ENCODE measurements at regions not wholly inside any gene's neighbourhood (a gene's known extent, or its start where the extent isn't known, plus 50 kb on each side); places are given as distances from the start of the nearest gene placed in this dataset.
A peak's percentile ranks its signal among the peaks of the same experiment; 100 is the strongest.

DNA sequence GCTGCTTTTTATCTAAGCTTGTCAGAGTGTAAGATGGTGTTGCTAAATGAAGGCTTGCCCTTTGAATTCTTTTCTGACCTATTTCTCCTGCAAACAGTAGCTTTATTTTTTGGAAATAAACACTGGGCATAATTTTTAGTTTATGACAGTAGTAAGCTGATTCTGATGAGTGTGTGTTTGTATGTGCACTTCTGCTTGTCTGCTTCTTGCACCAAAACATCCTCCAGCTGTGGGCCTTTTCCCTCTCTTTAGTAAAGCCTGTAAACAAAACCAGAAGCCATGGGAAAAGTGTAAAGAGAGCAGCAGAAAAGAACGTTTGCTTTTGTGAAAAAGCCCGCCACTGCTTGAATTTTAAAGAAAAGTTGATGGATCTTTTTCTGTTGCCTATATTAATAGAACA is 136.4 kb upstream of the IL12A start:
- H3K79me2 ChIP-seq (ENCODE audit: insufficient read depth, low read length): peaks cover 79% of the 10 kb centered on the region
- H2AFZ ChIP-seq (ENCODE audit: low read length): peak overlapping the region; percentile 53
- H3K4me2 ChIP-seq (ENCODE audit: insufficient read depth, low read length): peak overlapping the region; percentile 77
- no peaks in the 10 kb centered on the region for H3K9me3 ChIP-seq (ENCODE audit: low read depth, low read length)
- H3K36me3 ChIP-seq (ENCODE audit: insufficient read depth, low read length): no peaks in the 10 kb centered on the region
- no peak for DNase-seq (ENCODE audit: insufficient read length, low spot score, missing footprints)
- H3K4me3 ChIP-seq (ENCODE audit: insufficient read depth, low read length): peak overlapping the region; percentile 53
- TF ChIP-seq, protein P1, sequence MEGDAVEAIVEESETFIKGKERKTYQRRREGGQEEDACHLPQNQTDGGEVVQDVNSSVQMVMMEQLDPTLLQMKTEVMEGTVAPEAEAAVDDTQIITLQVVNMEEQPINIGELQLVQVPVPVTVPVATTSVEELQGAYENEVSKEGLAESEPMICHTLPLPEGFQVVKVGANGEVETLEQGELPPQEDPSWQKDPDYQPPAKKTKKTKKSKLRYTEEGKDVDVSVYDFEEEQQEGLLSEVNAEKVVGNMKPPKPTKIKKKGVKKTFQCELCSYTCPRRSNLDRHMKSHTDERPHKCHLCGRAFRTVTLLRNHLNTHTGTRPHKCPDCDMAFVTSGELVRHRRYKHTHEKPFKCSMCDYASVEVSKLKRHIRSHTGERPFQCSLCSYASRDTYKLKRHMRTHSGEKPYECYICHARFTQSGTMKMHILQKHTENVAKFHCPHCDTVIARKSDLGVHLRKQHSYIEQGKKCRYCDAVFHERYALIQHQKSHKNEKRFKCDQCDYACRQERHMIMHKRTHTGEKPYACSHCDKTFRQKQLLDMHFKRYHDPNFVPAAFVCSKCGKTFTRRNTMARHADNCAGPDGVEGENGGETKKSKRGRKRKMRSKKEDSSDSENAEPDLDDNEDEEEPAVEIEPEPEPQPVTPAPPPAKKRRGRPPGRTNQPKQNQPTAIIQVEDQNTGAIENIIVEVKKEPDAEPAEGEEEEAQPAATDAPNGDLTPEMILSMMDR (IDR thresholded peaks at IDR 0.05; ENCODE audit: extremely low read depth, low read depth, low read length): no peak
- H3K27me3 ChIP-seq (ENCODE audit: insufficient read depth, low read length): no peaks in the 10 kb centered on the region
- H3K4me1 ChIP-seq (ENCODE audit: insufficient read depth, low read length): peaks cover 49% of the 10 kb centered on the region
- peak overlapping the region; percentile 89 for H3K27ac ChIP-seq (ENCODE audit: low read depth, low read length)
- H4K20me1 ChIP-seq (ENCODE audit: insufficient read depth, low read length): peaks cover 5% of the 10 kb centered on the region

DNA sequence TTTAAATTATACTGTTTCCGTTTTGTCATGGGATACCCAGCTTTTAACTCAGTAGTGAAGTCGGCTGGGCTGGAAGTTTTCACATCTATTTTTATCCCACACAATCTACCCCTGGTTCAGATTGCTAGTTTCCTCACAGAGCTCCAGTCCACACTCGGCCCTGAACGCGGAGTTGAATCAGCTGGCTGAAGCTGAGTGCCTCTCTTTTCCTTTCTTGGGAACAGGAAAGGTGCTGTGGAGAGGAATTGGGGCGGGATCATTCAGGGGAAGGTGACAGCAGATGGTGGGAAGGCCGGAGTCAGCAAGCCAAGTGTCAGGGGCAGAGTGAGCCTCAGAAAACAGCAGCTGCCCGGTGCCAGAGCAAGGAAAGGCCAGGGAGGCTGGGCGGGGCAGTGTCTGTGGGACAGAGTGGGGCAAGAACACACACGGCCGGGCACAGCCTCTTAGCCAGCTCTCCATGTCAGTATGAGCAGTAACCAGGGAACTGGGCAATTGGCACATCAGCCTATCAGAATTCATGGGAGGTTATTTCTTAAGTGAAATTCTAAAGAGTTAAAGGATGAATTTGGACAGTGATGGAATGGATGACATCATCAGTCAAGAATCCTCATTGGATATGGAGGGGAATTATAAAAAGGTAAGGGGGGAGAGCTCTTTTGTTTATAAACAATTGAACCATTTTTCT is 135.7 kb upstream of the IL12A start:
- Histone ChIP-seq H4K20me1 (ENCODE audit: insufficient read depth, low read length) (peaks cover 5% of the 10 kb centered on the region), H3K36me3 (ENCODE audit: insufficient read depth, low read length) (no peaks in the 10 kb centered on the region), H3K4me2 (ENCODE audit: insufficient read depth, low read length) (peak overlapping the region; percentile 77), H3K4me1 (ENCODE audit: insufficient read depth, low read length) (peaks cover 49% of the 10 kb centered on the region), H2AFZ (ENCODE audit: low read length) (peak overlapping the region; percentile 53), H3K27ac (ENCODE audit: low read depth, low read length) (peak overlapping the region; percentile 89), H3K9me3 (ENCODE audit: low read depth, low read length) (no peaks in the 10 kb centered on the region), H3K27me3 (ENCODE audit: insufficient read depth, low read length) (no peaks in the 10 kb centered on the region), H3K4me3 (ENCODE audit: insufficient read depth, low read length) (peak overlapping the region; percentile 53), H3K79me2 (ENCODE audit: insufficient read depth, low read length) (peaks cover 79% of the 10 kb centered on the region)
- TF ChIP-seq, protein P1 (IDR thresholded peaks at IDR 0.05; ENCODE audit: extremely low read depth, low read depth, low read length): no peak
- peak; percentile 75 for DNase-seq (ENCODE audit: insufficient read length, low spot score, missing footprints)

DNA sequence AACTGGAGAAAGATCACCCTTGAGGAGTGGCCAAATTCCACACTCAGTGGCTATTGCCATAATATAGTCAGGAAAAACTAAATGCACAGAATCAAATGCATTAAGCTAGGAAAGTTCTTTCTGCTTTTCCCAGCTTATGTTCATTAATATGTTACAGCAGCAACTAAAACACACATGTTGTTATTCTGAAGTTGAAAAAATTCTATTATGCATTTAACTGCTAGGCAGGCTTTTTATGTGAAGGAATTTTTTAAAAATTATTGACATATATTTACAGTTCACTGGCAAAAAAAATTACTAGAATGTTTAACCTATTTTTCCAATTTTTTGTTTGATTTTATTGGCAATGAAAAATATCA is 135.2 kb upstream of the IL12A start:
- Histone ChIP-seq H3K4me1 (ENCODE audit: insufficient read depth, low read length) (peaks cover 49% of the 10 kb centered on the region), H2AFZ (ENCODE audit: low read length) (no peak overlapping the region), H3K4me3 (ENCODE audit: insufficient read depth, low read length) (no peak overlapping the region), H4K20me1 (ENCODE audit: insufficient read depth, low read length) (peaks cover 3% of the 10 kb centered on the region), H3K4me2 (ENCODE audit: insufficient read depth, low read length) (peak overlapping the region; percentile 77), H3K79me2 (ENCODE audit: insufficient read depth, low read length) (peaks cover 79% of the 10 kb centered on the region), H3K27ac (ENCODE audit: low read depth, low read length) (peak overlapping the region; percentile 89), H3K9me3 (ENCODE audit: low read depth, low read length) (no peaks in the 10 kb centered on the region), H3K27me3 (ENCODE audit: insufficient read depth, low read length) (no peaks in the 10 kb centered on the region), H3K36me3 (ENCODE audit: insufficient read depth, low read length) (no peaks in the 10 kb centered on the region)
- TF ChIP-seq, protein P1 (IDR thresholded peaks at IDR 0.05; ENCODE audit: extremely low read depth, low read depth, low read length): no peak
- DNase-seq (ENCODE audit: insufficient read length, low spot score, missing footprints): no peak

DNA sequence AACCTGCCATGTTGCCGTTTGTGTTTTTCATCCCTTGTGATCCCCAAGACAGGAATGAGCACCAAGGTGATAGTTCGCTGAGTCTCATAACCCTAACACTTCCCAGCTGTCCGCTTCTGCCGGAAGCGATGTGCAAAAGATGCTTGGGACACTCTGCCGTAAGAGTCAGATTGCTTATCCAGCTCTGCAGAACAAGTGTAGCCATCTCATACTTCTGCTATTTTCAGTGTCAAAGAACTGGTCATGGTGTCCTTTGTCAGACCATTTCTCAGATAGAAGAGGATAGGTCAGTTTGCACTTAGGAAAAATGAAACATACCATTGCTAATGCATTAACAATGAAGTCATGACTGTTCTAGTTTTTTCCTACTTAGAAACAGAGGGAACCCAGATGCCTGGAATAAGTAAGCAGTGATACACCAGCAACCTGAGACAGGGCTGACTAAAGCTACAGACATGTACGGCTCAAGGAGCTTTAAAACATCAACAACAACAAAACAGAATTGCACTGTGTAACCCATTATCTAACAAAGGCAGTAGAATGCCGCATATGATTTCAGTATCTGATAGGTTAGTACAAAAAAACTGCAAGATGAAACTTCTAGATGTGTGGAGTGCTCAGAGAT is 134.0 kb upstream of the IL12A start:
- Histone ChIP-seq H3K4me3 (ENCODE audit: insufficient read depth, low read length) (peak overlapping the region; percentile 44), H3K79me2 (ENCODE audit: insufficient read depth, low read length) (peaks cover 80% of the 10 kb centered on the region), H3K9me3 (ENCODE audit: low read depth, low read length) (no peaks in the 10 kb centered on the region), H2AFZ (ENCODE audit: low read length) (peak overlapping the region; percentile 17), H4K20me1 (ENCODE audit: insufficient read depth, low read length) (peaks cover 6% of the 10 kb centered on the region), H3K27me3 (ENCODE audit: insufficient read depth, low read length) (no peaks in the 10 kb centered on the region), H3K27ac (ENCODE audit: low read depth, low read length) (peak overlapping the region; percentile 89), H3K4me2 (ENCODE audit: insufficient read depth, low read length) (peak overlapping the region; percentile 76), H3K36me3 (ENCODE audit: insufficient read depth, low read length) (no peaks in the 10 kb centered on the region), H3K4me1 (ENCODE audit: insufficient read depth, low read length) (peaks cover 49% of the 10 kb centered on the region)
- peak; percentile 87 for DNase-seq (ENCODE audit: insufficient read length, low spot score, missing footprints)
- TF ChIP-seq, protein P1 (IDR thresholded peaks at IDR 0.05; ENCODE audit: extremely low read depth, low read depth, low read length): no peak

Data from osteoblast (primary cell).